ENCODE measurements at regions not wholly inside any gene's neighbourhood (a gene's known extent, or its start where the extent isn't known, plus 50 kb on each side); places are given as distances from the start of the nearest gene placed in this dataset.
"Not testable (repeated sequence)": the region's sequence is repeated elsewhere in the genome, so short reads cannot be mapped to it uniquely, and the experiment has no call there.

DNA sequence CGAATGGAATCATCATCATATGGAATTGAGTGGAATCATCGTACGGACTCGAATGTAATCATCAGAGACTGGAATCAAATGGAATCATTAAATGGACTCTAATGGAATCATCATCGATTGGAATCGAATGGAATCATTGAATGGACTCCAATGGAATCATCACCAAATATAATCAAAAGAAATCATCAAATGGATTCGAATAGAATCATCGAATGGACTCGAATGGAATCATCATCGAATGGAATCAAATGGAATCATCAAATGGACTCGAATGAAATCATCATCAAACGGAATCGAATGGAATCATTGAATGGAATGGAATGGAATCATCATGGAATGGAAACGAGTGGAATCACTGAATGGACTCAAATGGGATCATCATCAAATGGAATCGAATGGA, 233.5 kb downstream of the SHCBP1 start:
- DNase-seq, result not testable (repeated sequence)

DNA sequence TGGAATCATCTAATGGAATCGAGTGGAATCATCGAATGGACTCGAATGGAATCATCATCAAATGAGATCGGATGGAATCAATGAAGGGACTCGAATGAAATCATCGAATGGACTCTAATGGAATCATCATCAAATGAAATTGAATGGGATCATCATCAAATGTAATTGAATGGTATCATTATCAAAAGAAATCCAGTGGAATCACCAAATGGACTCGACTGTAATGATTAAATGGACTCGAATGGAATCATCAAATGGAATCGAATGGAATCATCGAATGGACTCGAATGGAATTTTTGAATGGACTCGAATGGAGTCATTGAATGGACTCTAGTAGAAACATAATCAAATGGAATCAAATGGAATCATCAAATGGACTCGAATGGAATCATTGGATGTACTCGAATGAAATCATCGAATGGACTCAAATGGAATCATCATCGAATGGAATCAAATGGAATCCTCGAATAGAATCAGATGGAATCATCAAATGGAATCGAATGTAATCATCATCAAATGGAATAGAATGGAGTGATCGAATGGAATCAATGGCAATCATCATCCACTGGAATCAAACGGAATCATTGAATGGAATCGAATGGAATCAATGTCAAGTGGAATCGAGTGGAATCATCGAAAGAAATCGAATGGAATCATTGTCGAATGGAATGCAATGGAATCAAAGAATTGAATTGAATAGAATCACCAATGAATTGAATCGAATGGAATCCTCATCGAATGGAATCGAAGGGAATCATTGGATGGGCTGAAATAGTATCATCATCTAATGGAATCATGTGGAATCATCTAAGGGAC, 234.2 kb downstream of the SHCBP1 start:
- DNase-seq, result not testable (repeated sequence)

DNA sequence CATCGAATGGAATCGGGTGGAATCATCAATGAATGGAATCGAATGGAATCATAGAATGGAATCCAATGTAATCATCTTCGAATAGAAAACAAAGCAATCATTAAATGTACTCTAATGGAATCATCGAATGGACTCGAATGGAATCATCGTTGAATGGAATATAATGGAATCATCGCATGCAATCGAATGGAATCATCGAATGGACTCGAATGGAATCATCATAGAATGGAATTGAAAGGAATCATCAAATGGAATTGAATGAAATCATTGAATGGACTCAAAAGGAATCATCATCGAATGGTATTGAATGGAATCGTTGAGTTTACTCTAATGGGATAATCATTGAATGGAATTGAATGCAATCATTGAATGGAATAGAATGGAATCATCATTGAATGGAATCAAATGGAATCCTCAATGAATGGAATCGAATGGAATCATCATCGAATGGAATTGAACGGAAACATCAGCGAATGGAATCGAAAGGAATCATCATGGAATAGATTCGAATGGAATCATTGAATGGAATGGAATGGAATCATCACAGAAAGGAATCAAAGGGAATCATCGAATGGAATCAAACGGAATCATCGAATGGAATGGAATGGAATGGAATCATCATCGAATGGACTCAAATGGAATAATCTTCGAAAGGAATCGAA, 234.9 kb downstream of the SHCBP1 start:
- DNase-seq, result not testable (repeated sequence)

DNA sequence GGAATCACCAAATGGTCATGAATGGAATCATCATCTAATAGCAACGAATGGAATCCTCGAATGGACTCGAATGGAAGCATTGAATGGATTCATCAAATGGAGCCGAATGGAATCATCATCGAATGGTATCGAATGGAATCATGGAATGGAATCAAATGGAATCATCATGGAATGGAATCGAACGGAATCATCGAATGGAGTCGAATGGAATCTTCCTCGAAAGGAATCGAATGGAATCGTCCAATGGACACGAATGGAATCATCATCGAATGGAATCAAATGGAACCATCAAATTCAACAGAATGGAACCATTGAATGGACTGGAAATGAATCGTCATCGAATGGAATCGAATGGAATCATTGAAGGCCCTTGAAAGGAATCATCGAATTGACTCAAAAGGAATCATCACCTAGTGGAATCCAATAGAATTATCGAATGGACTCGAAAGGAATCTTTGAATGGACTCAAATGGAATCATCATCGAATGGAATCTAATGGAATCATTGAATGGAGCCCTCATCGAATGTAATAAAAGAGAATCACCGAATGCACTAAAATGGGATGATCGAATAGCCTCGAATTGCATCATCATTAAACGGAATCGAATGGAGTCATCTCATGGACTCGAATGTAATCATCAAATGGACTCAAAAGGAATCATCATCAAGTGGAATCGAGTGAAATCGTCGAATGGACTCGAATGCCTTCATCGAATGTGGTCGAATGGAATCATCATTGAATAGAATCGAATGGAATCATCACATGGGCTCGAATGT, 236.7 kb downstream of the SHCBP1 start:
- peak; percentile 44 for DNase-seq

DNA sequence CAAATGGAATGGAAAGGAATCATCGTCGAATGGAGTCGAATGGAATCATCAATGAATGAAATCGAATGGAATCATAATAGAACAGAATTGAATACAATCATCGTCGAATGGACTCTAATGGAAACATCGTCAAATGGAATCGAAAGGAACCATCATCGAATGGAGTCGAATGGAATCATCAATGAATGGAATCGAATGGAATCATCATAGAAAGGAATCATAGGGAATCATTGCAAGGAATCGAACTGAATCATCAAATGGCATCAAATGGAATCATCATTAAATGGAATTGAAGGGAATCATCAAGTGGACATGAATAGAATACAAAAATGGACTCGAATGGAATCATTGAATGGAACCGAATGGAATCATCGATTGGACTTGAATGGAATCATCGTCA, 237.6 kb downstream of the SHCBP1 start:
- DNase-seq, result not testable (repeated sequence)

DNA sequence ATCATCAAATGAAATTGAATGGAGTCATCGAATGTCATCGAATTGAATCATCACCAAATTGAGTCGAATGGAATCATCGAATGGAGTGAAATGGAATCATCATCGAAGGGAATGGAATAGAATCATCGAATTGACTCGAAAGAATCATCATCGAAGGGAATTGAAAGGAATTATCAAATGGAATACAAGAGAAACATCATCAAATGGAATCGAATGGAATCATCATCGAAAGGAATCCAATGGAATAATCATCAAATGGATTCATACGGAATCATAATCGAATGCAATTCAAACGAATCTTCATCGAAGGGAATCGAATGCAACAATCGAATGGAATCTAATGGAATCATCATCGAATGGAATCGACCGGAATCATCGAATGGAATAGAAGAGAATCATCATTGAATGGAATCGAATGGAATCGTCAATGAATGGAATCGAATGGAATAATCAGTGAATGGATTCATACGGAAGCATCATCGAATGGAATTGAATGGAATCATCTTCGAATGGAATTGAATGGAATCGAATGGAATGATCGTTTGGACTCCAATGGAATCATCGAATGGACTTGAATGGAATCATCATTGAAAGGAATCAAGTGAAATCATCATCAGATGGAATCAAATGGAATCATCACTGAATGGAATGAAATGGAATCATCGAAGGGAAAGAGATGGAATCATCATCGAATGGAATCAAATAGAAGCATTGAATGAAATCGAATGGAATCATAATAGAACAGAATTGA, 238.2 kb downstream of the SHCBP1 start:
- not testable (repeated sequence) for DNase-seq

DNA sequence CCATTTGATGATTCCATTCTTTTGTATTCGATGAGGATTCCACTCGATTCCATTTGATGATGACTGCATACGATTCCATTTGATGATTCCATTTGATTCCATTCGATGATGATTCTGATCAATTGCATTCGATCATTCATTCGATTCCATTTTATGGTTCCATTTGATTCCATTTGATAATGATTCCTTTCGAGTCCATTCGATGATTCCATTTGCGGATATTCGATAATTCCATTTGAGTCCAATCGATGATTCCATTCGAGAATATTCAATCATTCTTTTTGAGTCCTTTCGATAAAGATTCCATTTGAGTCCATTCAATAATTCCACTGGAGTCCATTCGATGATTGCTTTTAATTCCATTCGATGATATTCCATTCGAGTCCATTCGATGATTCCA, 239.1 kb downstream of the SHCBP1 start:
- not testable (repeated sequence) for DNase-seq

DNA sequence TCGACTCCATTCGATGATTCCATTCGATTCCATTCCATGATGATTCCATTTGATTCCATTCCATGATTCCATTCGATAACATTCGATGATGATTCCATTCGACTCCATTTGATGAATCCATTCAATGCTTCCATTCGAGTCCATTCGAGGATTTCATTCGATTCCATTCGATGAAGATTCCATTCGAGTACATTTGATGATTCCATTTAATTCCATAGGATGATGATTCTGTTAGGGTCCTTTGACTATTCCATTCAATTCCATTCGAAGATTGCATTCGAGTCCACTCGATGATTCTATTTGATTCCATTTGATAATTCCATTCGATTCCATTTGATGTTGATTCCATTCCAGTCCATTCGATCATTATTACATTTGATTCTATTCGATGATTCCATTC, 239.8 kb downstream of the SHCBP1 start:
- DNase-seq, result not testable (repeated sequence)

Data from right forelimb (tissue), 1 donor.